Effector memory CD4-positive, alpha-beta T cell (primary cell): ENCODE measurements at regions not wholly inside any gene's neighbourhood (a gene's known extent, or its start where the extent isn't known, plus 50 kb on each side); places are given as distances from the start of the nearest gene placed in this dataset.
"Not testable (repeated sequence)": the region's sequence is repeated elsewhere in the genome, so short reads cannot be mapped to it uniquely, and the experiment has no call there.

ENCODE experiments used
- DNase-seq, 3 donors: peaks; one replicate each; pipeline ENCODE4 v3.0.0-alpha.2; 2020
- H3K27ac ChIP-seq: 2 replicates; pipeline ENCODE4 v1.7.0; 2013; ENCODE audit warnings: mild to moderate bottlenecking, low read length, moderate library complexity; ENCODE audit not compliant: insufficient read depth, poor library complexity, severe bottlenecking
- H3K27me3 ChIP-seq: replicated peaks from 2 replicates; pipeline ENCODE4 v1.7.0; 2013; ENCODE audit warnings: mild to moderate bottlenecking, low read length; ENCODE audit not compliant: insufficient read depth, control insufficient read depth, poor library complexity, severe bottlenecking
- H3K36me3 ChIP-seq: 2 replicates; pipeline ENCODE4 v1.7.0; 2013; ENCODE audit warnings: mild to moderate bottlenecking, low read length, moderate library complexity; ENCODE audit not compliant: control insufficient read depth, insufficient read depth
- H3K4me1 ChIP-seq: 2 replicates; pipeline ENCODE4 v1.7.0; 2013; ENCODE audit warnings: low read length, mild to moderate bottlenecking; ENCODE audit not compliant: control insufficient read depth, insufficient read depth, poor library complexity, severe bottlenecking
- H3K4me3 ChIP-seq: 2 replicates; pipeline ENCODE4 v1.7.0; 2013; ENCODE audit warnings: low read length, low read depth, mild to moderate bottlenecking; ENCODE audit not compliant: insufficient read depth, poor library complexity, severe bottlenecking
- H3K9me3 ChIP-seq: 2 replicates; pipeline ENCODE4 v1.7.0; 2013; ENCODE audit warnings: mild to moderate bottlenecking, low read length, moderate library complexity; ENCODE audit not compliant: control insufficient read depth

DNA sequence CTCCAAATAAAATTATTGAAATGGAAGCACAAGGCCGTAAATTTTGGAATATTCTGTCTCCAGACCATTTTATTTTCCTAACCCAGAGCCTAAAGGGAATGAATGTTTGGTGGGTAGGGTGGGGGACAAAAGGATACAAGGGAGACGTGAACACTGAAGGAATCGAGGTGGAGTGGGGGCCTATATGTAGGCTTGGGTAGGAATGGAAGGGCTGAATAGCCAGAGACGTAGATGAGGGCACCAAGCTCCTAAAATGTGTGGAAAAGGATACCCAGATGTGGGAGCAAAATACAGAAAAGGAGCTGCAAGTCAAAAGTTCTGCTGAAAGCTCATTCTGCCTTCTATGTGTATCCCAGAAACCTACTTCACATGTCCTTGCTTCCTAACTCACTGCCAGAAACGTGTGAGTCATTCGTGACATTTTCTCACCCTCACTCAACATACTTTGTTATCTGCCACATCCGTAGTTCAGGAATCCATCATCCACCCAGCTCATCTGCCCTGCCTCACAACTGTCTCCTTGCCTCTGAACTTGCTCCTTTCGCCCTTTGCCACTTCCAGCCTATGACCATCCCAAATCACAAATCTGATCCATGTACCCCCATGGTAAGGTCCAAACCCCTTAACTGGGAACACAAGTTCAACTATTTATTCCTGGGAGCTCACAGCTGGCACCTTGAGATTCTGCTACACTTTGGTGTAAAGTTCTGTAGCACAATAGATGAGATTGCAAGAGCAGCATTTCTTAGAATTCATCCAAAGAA is 84.1 kb upstream of the PRDX6 start:
- Histone ChIP-seq H3K9me3 (no peaks in the 10 kb centered on the region), H3K36me3 (no peaks in the 10 kb centered on the region), H3K27ac (no peak overlapping the region), H3K4me3 (no peak overlapping the region), H3K27me3 (no peaks in the 10 kb centered on the region), H3K4me1 (no peaks in the 10 kb centered on the region)
- no peak for DNase-seq

GRCh38 chr1:173393659-173394000 is 83.5 kb upstream of the PRDX6 start:
- H3K9me3 ChIP-seq: no peaks in the 10 kb centered on the region
- no peak overlapping the region for H3K27ac ChIP-seq
- H3K4me1 ChIP-seq: no peaks in the 10 kb centered on the region
- no peaks in the 10 kb centered on the region for H3K27me3 ChIP-seq
- no peak overlapping the region for H3K4me3 ChIP-seq
- DNase-seq: no peak
- H3K36me3 ChIP-seq: no peaks in the 10 kb centered on the region

GRCh38 chr1:173394813-173395212 is 82.3 kb upstream of the PRDX6 start:
- not testable (repeated sequence) for H3K4me3 ChIP-seq, H3K4me1 ChIP-seq, H3K9me3 ChIP-seq, DNase-seq, H3K36me3 ChIP-seq, H3K27me3 ChIP-seq, H3K27ac ChIP-seq

DNA sequence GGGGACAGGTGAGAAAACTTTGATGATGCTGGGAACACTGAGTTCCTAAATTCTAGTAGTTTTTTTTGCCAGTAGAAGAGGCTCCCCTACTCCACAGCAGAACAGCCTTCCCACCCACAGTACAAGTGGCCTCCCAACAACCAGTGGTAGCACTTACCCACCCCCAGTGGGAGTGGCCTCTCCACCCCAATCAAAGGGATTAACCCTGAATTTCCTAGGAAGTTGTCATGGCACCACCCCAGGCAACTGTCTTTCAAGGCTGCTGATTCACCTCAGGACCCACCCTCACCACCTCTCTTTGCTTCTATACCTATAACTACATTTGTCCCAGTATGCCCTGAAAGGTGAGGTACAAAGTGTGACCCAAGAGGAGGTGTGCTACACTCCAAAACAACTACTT is 81.4 kb upstream of the PRDX6 start:
- no peak overlapping the region for H3K27ac ChIP-seq
- H3K36me3 ChIP-seq: no peaks in the 10 kb centered on the region
- no peaks in the 10 kb centered on the region for H3K4me1 ChIP-seq
- H3K4me3 ChIP-seq: no peak overlapping the region
- H3K9me3 ChIP-seq: no peaks in the 10 kb centered on the region
- DNase-seq: no peak
- H3K27me3 ChIP-seq: no peaks in the 10 kb centered on the region

DNA sequence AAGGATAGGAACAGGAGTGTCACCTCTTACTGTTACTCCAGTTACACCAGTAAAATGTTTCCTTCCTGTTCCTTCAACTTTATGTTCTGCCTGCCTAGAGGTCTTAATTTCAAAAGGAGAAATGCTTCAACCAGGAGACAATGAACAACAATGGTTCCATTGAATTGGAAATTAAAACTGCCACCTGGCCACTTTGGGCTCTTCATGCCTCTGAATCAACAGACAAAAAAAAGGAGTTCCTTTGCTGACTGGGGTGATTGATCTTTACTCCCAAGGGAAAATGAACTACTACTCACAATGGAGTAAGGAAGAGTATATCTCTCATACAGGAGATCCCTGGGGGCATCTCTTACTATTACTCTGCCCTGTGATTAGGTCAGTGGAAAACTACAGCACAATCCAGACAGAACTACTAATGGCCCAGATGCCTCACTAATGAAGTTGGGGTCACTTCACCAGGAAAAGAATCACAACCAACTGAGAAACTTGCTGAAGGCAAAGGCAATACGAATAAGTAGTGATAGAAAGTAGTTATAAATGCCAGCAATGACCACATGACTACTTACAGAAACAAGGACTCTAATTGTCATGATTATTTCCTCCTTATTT is 76.6 kb upstream of the PRDX6 start:
- Histone ChIP-seq H3K9me3 (no peaks in the 10 kb centered on the region), H3K27me3 (no peaks in the 10 kb centered on the region), H3K36me3 (no peaks in the 10 kb centered on the region), H3K4me3 (no peak overlapping the region), H3K4me1 (no peaks in the 10 kb centered on the region), H3K27ac (no peak overlapping the region)
- DNase-seq: no peak

DNA sequence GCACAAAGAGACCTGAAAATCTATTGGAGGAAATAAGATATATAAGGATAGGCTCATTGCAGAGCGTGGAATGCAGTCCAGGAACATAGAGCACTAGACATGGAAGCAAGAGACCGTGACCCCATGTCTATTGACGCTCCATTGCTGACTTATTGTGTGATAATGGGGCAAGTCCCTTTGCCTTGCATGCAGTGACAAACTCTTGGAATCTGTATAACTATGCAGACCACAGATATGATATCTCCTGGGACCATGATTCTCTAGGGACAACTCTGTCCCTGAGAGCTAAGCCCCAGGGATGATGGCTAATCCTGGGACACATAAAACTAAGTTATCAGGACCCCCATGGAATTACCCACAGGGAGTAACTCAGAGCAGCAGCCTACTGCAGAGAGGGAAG is 73.1 kb upstream of the PRDX6 start:
- Histone ChIP-seq H3K4me3 (no peak overlapping the region), H3K4me1 (no peaks in the 10 kb centered on the region)

GRCh38 chr1:173405281-173405680 is 71.9 kb upstream of the PRDX6 start:
- Histone ChIP-seq H3K4me1 (peaks cover 5% of the 10 kb centered on the region), H3K4me3 (no peak overlapping the region), H3K27ac (no peak overlapping the region), H3K9me3 (no peaks in the 10 kb centered on the region), H3K36me3 (no peaks in the 10 kb centered on the region), H3K27me3 (no peaks in the 10 kb centered on the region)
- no peak for DNase-seq

More for the DNA sequence above, 73.1 kb upstream of the PRDX6 start:
- no peak for DNase-seq
- H3K36me3 ChIP-seq: no peaks in the 10 kb centered on the region
- H3K27me3 ChIP-seq: no peaks in the 10 kb centered on the region
- H3K9me3 ChIP-seq: no peaks in the 10 kb centered on the region
- no peak overlapping the region for H3K27ac ChIP-seq

DNA sequence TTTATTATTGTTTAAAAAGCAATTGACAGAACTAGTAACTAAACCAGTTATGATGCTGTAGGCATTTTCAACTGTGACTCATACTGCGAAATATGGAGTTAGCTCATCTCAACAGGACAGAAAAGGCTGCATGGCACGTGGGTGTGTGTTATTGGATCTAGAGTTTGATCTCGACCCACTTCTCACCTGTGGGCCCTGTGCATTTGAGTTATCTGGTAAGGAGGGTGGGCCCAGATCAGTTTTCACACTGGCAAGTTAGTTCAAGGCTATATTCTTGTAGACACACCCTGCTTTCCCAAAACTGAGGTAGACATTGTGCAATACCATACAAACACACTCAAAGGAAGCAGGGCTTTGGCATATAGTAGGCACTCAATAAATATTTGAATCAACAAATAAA is 71.3 kb upstream of the PRDX6 start:
- Histone ChIP-seq H3K27me3 (no peaks in the 10 kb centered on the region), H3K27ac (no peak overlapping the region), H3K4me1 (peaks cover 9% of the 10 kb centered on the region), H3K36me3 (no peaks in the 10 kb centered on the region), H3K4me3 (no peak overlapping the region), H3K9me3 (no peaks in the 10 kb centered on the region)
- no peak for DNase-seq

DNA sequence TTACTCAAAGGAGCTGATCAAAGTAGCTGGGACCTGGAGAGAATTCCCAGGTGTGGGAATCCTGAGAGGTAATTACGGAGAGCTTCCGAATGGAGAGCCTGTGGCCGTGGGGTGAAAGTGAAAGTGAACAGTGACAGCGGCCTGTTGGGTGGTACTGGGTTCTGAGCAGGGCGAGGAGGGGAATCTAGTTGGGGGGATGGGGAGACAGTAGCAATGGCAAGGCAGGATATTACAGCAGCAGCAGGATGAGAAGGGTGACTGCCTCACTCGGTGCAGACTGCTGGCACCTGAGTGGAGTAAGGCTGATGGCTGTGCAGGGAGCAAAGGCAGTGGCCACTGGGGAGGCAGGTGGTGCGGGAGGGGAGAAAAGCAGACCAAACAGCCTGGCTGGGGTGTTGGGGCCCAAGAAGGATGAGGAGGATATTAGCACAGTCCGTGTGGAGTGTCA is 70.3 kb upstream of the PRDX6 start:
- Histone ChIP-seq H3K27me3 (no peaks in the 10 kb centered on the region), H3K27ac (no peak overlapping the region), H3K4me1 (peaks cover 10% of the 10 kb centered on the region), H3K4me3 (no peak overlapping the region), H3K9me3 (no peaks in the 10 kb centered on the region), H3K36me3 (no peaks in the 10 kb centered on the region)
- DNase-seq: no peak

- Histone ChIP-seq H3K9me3 (no peaks in the 10 kb centered on the region), H3K36me3 (no peaks in the 10 kb centered on the region), H3K27me3 (no peaks in the 10 kb centered on the region), H3K4me1 (peaks cover 10% of the 10 kb centered on the region), H3K27ac (no peak overlapping the region), H3K4me3 (no peak overlapping the region)
- no peak for DNase-seq
Observed at GRCh38 chr1:173407846-173408245, 69.3 kb upstream of the PRDX6 start.
